GM18858 (cell line): ENCODE measurements at regions not wholly inside any gene's neighbourhood (a gene's known extent, or its start where the extent isn't known, plus 50 kb on each side); places are given as distances from the start of the nearest gene placed in this dataset.
"Not testable (repeated sequence)": the region's sequence is repeated elsewhere in the genome, so short reads cannot be mapped to it uniquely, and the experiment has no call there.

ENCODE experiments used
- ATAC-seq: cut with Tn5 transposase; IDR thresholded peaks from one replicate; pipeline ENCODE4 v1.9.1; 2021; ENCODE audit not compliant: unreplicated experiment

- ATAC-seq, result no peak
These were observed 481.4 kb downstream of the XYLT1 start for GRCh38 chr16:16989368-16989767.

- no peak for ATAC-seq
These were observed 479.0 kb downstream of the XYLT1 start for GRCh38 chr16:16991711-16992110.

- no peak for ATAC-seq
These were observed 477.6 kb downstream of the XYLT1 start for GRCh38 chr16:16992975-16993765.

- no peak for ATAC-seq
These were observed 475.9 kb downstream of the XYLT1 start for GRCh38 chr16:16994831-16995230.

GRCh38 chr16:16996827-16997226, 473.9 kb downstream of the XYLT1 start:
- ATAC-seq, result no peak

- no peak for ATAC-seq
These were observed 473.4 kb downstream of the XYLT1 start for GRCh38 chr16:16997349-16997748.

GRCh38 chr16:17001471-17001870, 469.3 kb downstream of the XYLT1 start:
- ATAC-seq, result no peak

- ATAC-seq, result no peak
These were observed 468.2 kb downstream of the XYLT1 start for GRCh38 chr16:17002565-17002964.

- ATAC-seq, result not testable (repeated sequence)
These were observed 464.8 kb downstream of the XYLT1 start for GRCh38 chr16:17005963-17006362.

GRCh38 chr16:17011712-17012111, 459.0 kb downstream of the XYLT1 start:
- ATAC-seq, result no peak

- ATAC-seq, result no peak
These were observed 457.7 kb downstream of the XYLT1 start for GRCh38 chr16:17013038-17013437.

- ATAC-seq, result no peak
These were observed 456.2 kb downstream of the XYLT1 start for GRCh38 chr16:17014484-17015121.

- ATAC-seq, result no peak
These were observed 455.1 kb downstream of the XYLT1 start for GRCh38 chr16:17015702-17016101.

- ATAC-seq, result no peak
These were observed 453.3 kb downstream of the XYLT1 start for GRCh38 chr16:17017442-17017841.

GRCh38 chr16:17018585-17018939, 452.2 kb downstream of the XYLT1 start:
- no peak for ATAC-seq

GRCh38 chr16:17019366-17019765, 451.4 kb downstream of the XYLT1 start:
- no peak for ATAC-seq

- no peak for ATAC-seq
These were observed 447.2 kb downstream of the XYLT1 start for GRCh38 chr16:17023606-17024005.

GRCh38 chr16:17024514-17024913, 446.2 kb downstream of the XYLT1 start:
- no peak for ATAC-seq

GRCh38 chr16:17026600-17027242, 444.0 kb downstream of the XYLT1 start:
- ATAC-seq, result peak; percentile 73

- ATAC-seq, result no peak
These were observed 443.2 kb downstream of the XYLT1 start for GRCh38 chr16:17027488-17028129.

- ATAC-seq, result no peak
These were observed 441.0 kb downstream of the XYLT1 start for GRCh38 chr16:17029602-17030350.
